ENCODE measurements at regions not wholly inside any gene's neighbourhood (a gene's known extent, or its start where the extent isn't known, plus 50 kb on each side); places are given as distances from the start of the nearest gene placed in this dataset.

- Mint-ChIP-seq H3K4me3 (no peak overlapping the region), H3K9me3 (peaks cover 4 to 20% (median 17%) of the 10 kb centered on the region in 7 donors), H3K4me1 (no peaks in the 10 kb centered on the region), H3K27ac (no peak overlapping the region), H3K27me3 (ENCODE audit: low read depth in 3 of 3) (no peaks in the 10 kb centered on the region), H3K36me3 (no peaks in the 10 kb centered on the region)
- H3K9me3 ChIP-seq (replicated peaks in 1 of 2; ENCODE audit: control insufficient read depth in 1 of 2, insufficient read depth in 1 of 2, low read length in 2 of 2) = peaks cover 4 to 12% of the 10 kb centered on the region in 2 donors
- H3K4me3 ChIP-seq (replicated peaks in 1 of 3; ENCODE audit: low read depth in 2 of 3, low read length in 3 of 3) = no peak overlapping the region
- H3K4me1 ChIP-seq (ENCODE audit: control insufficient read depth in 1 of 2, insufficient read depth in 2 of 2, low read length in 2 of 2) = no peaks in the 10 kb centered on the region
- H3K79me2 ChIP-seq (ENCODE audit: insufficient read depth, low read length) = no peaks in the 10 kb centered on the region
- TF ChIP-seq, protein P1, sequence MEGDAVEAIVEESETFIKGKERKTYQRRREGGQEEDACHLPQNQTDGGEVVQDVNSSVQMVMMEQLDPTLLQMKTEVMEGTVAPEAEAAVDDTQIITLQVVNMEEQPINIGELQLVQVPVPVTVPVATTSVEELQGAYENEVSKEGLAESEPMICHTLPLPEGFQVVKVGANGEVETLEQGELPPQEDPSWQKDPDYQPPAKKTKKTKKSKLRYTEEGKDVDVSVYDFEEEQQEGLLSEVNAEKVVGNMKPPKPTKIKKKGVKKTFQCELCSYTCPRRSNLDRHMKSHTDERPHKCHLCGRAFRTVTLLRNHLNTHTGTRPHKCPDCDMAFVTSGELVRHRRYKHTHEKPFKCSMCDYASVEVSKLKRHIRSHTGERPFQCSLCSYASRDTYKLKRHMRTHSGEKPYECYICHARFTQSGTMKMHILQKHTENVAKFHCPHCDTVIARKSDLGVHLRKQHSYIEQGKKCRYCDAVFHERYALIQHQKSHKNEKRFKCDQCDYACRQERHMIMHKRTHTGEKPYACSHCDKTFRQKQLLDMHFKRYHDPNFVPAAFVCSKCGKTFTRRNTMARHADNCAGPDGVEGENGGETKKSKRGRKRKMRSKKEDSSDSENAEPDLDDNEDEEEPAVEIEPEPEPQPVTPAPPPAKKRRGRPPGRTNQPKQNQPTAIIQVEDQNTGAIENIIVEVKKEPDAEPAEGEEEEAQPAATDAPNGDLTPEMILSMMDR (IDR thresholded peaks at IDR 0.05) = no peak
- intact Hi-C loops (cut with micrococcal nuclease) = no loop called here
- no peaks in the 10 kb centered on the region for H4K20me1 ChIP-seq (ENCODE audit: insufficient read depth, low read length)
- no peaks in the 10 kb centered on the region for H3K36me3 ChIP-seq (replicated peaks in 1 of 2; ENCODE audit: control insufficient read depth in 1 of 2, insufficient read depth in 2 of 2, low read length in 2 of 2)
- no peak overlapping the region for H2AFZ ChIP-seq (ENCODE audit: insufficient read depth, low read depth, low read length, poor library complexity, severe bottlenecking)
- no peak overlapping the region for H3K4me2 ChIP-seq (replicated peaks; ENCODE audit: extremely low read depth, low read length, poor library complexity, severe bottlenecking)
- H3K27ac ChIP-seq (ENCODE audit: low read depth in 1 of 2, low read length in 2 of 2) = no peak overlapping the region
- 83% methylated on average over 1 of the region's 2 CpGs for WGBS (ENCODE audit: insufficient coverage)
- H3K27me3 ChIP-seq (ENCODE audit: control insufficient read depth in 2 of 2, insufficient read depth in 2 of 2, low read length in 2 of 2) = no peaks in the 10 kb centered on the region
- H3K9ac ChIP-seq (ENCODE audit: insufficient read depth, low read length, poor library complexity, severe bottlenecking) = no peak overlapping the region
- no peak for DNase-seq
These were observed 157.4 kb upstream of the TMEM196 start for GRCh38 chr7:19930851-19931250.

DNA sequence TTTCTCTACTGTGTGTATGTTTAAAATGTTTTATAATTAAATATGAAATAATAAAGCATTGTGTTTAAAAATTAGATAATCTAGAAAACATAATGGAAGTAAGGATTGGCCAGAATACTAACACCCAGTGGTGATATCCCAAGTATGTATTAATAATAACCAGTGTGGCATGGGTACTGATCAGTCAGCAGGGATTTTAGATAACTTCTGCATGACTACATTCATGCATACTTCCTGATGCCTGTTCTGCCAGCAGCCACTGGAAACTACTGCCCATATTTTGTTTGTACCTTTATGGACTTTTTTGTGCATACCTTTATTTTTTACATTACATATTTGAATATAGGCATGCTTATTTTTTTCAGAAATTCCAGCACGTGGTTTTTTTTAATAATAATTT is 156.6 kb upstream of the TMEM196 start:
- H3K27me3 ChIP-seq (ENCODE audit: control insufficient read depth in 2 of 2, insufficient read depth in 2 of 2, low read length in 2 of 2) = no peaks in the 10 kb centered on the region
- no peak overlapping the region for H3K27ac ChIP-seq (ENCODE audit: low read depth in 1 of 2, low read length in 2 of 2)
- DNase-seq = no peak
- Mint-ChIP-seq H3K27ac (no peak overlapping the region), H3K36me3 (no peaks in the 10 kb centered on the region), H3K4me3 (no peak overlapping the region), H3K27me3 (ENCODE audit: low read depth in 3 of 3) (no peaks in the 10 kb centered on the region), H3K9me3 (peaks cover 3 to 13% (median 12%) of the 10 kb centered on the region in 7 donors), H3K4me1 (no peaks in the 10 kb centered on the region)
- no peak overlapping the region for H3K9ac ChIP-seq (ENCODE audit: insufficient read depth, low read length, poor library complexity, severe bottlenecking)
- no peak overlapping the region for H2AFZ ChIP-seq (ENCODE audit: insufficient read depth, low read depth, low read length, poor library complexity, severe bottlenecking)
- no peaks in the 10 kb centered on the region for H3K79me2 ChIP-seq (ENCODE audit: insufficient read depth, low read length)
- H3K4me3 ChIP-seq (replicated peaks in 1 of 3; ENCODE audit: low read depth in 2 of 3, low read length in 3 of 3) = no peak overlapping the region
- no peaks in the 10 kb centered on the region for H4K20me1 ChIP-seq (ENCODE audit: insufficient read depth, low read length)
- WGBS (ENCODE audit: insufficient coverage) = no CpG with 5 or more reads among the region's 1 CpG
- H3K4me2 ChIP-seq (replicated peaks; ENCODE audit: extremely low read depth, low read length, poor library complexity, severe bottlenecking) = no peak overlapping the region
- H3K4me1 ChIP-seq (ENCODE audit: control insufficient read depth in 1 of 2, insufficient read depth in 2 of 2, low read length in 2 of 2) = no peaks in the 10 kb centered on the region
- H3K9me3 ChIP-seq (replicated peaks in 1 of 2; ENCODE audit: control insufficient read depth in 1 of 2, insufficient read depth in 1 of 2, low read length in 2 of 2) = peaks cover 4 to 12% of the 10 kb centered on the region in 2 donors
- intact Hi-C loops (cut with micrococcal nuclease) = no loop called here
- H3K36me3 ChIP-seq (replicated peaks in 1 of 2; ENCODE audit: control insufficient read depth in 1 of 2, insufficient read depth in 2 of 2, low read length in 2 of 2) = no peaks in the 10 kb centered on the region
- TF ChIP-seq, protein P1 (IDR thresholded peaks at IDR 0.05) = no peak

Measured in CD14-positive monocyte (primary cell).